Nucleus accumbens (tissue), 56 donors: ENCODE measurements at regions not wholly inside any gene's neighbourhood (a gene's known extent, or its start where the extent isn't known, plus 50 kb on each side); places are given as distances from the start of the nearest gene placed in this dataset.
"Not testable (repeated sequence)": the region's sequence is repeated elsewhere in the genome, so short reads cannot be mapped to it uniquely, and the experiment has no call there.

Experiments used
- DNase-seq, 56 donors: peaks; one replicate each; lab custom pipeline; 2025; lab: John Stamatoyannopoulos, UW

DNA sequence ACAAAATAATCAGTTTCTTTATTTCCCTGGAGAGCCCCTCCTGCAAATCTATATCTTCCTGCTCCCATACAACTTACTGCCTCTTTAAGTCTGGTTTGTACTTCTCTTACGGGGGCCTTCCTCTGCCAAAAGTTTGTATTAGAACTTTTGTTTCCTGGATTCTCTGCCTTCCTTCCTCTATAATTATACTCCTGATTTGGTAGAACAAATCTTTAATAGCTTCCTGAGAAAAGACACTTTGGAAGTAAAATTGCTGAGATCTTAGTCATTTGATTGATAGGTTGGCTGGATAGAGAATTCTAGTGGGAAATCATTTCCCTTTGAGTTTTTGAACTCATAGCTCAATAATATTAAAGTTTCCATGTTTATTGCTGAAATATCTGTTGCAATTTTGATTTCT lies 499.2 kb downstream of the RAB38 start:
- DNase-seq = no peak

DNA sequence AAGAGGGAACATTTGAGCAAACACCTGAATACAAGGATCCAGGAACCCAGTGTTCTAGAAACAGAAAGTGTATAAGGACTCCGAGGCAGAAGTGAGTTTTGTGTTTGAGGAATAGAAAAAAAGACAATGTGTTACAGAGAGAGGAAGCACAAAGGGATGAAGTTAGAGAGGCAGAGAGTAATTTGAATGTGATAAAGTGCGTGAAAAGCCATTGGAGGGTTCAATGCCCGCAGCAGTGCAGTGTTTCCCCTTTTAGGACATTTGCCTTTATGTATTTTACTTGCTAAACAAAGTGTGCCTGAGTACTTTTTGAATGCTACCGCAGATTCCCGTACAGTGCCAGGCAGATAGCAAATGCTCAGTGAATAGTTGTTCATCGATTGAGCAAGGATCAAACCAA lies 508.5 kb downstream of the RAB38 start:
- DNase-seq = no peak

DNA sequence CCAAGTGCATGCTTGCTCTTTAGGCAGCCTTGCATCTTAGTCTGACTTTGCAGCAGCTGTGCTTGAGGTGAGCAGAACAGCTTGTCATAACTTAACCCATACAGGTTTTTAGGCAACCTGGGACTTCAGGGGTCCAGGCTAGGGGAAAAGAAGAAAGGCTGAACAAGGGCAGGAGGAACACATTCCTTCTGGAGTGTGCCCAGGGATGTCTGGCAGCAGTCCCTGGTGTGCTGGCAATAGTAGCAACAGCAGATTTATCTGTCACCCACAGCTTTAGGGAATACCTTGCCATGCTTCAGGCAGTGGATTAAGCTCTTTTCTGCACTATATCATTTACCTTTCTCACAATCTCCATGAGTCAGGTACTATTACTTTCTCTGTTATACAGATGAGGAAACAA lies 513.0 kb downstream of the RAB38 start:
- DNase-seq = no peak

DNA sequence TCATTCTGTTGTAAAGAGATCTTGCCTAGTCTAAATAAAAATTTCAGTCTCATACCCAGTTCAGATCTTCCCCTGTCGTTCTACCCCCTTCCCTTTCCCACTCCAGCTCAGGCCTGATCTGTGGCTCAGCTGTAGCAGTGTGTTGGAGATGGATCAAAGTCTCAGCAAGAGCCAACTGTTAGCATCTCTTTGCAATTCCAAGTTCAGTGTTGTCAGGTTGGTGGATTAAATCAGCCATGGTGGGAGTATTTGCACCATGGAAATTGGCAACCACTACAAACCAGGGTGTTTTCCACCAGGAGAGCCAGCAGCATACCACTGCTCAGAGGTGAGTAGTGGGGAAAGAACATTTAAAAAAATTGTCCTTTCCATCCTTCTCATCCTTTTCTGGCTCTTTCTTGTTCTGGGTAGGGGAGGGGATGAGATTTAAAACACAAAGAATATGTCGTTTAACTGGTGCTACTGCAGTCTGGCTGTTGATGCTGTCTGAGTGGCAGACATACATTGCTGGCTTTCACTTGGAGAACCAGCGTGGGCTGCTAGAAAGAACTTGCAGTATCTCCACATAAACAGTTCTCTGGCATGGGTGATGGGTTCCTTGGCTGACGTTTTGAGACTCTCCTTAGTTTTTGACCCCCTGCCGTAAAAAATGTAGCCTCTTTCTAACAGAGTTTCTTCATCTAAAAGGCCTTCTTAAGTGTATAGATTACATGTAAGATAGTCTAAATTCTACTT lies 514.1 kb downstream of the RAB38 start:
- no peak for DNase-seq

DNA sequence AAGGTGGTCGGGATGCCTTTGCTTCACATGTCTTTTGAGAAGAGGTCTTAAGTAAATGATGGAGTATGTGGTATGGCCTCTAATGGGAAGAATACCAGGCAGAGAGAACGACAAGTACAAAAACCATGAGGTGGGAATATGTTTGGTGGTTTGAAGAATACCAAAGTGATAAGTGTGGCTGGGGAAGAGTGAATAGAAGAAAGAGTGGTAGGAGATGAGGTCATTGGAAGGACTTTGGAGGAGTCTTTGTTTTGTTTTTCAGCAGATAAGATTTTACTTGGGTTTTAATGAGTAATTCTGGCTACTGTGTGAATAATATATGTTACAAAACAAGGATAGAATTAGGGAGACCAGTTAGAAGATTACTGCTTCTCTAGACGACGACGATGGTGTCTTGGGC lies 515.4 kb downstream of the RAB38 start:
- no peak for DNase-seq

DNA sequence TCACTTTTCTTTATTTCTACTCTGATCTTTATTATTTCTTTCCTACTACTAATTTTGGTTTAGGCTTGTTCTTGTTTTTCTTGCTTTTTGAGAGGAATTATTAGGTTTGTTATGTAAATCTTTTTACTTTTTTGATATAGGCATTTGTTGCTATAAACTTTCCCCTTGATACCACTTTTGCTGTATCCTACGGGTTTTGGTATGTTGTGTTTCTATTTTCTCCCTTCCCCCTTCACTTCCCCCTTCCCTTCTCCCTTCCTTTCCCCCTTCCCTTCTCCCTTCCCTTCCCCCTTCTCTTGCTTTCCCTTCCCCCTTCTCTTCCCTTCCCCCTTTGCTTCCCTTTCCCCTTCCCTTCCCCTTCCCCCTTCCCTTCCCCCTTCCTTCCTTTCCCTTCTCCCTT lies 529.6 kb downstream of the RAB38 start:
- DNase-seq = no peak

DNA sequence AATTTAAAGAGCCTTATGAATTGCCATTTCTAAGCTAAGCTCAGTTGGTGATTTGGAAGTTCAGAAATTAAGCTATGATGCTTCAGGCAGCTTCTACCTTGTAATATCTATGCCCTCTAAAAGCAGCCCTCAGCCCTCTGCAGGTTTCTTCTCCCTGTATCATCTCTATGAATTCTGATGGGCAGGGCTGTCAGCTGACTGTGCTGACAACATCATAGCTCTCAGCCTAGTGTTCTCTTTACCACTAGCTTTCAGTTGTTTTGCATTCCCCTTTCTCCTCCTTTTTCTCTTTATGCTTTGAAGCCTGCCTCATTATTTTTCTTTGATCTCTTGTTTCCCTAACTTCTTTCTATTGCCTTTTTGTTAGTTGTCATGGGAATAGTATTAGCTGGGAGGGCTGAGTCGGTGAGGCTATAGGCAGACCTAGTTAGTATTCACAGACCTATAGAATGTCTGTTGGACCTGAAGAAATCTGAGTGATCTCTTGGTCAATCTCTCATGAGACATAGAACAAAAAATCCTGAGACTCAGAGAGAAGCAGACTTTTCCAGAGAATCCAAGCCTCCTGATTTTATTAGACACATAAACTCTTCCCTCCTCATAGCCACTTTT lies 535.4 kb downstream of the RAB38 start:
- DNase-seq = no peak

DNA sequence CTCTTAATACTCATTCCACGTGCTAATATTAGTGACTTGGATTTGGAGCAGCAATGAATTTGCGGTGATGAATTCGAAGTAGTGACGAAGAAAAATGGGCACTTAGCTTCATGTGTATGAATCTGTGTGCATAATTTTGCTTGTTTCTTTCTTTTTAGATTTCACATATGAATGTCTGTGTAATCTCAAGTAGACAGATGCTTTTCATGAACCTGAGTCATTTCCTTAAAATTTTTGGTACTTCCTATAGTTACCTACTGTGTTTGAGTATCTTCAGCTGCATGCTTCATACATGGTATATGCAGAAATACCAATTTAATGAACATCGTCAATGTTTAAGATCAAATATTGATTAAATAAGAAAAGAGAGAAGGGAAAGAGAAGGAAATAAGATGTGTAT lies 540.2 kb downstream of the RAB38 start:
- DNase-seq = no peak

DNA sequence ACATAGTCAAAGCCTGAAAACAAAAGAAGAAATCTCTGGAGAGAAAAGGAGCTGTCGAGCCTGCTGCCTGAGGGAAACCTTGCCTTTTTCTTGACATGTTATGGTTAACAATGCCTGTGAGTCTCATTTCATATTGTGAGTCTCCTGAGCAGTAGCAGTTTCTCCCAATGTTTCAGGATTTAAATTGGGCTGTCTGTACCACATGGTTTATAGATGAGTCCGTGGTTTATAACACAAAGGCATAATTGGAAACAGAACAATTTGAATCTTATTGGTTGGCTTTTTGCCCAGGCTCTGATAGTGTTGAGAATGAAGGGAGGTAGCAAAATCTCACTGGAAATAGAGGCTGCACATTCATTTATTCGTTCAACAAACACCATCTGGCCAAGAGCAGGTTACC lies 540.9 kb downstream of the RAB38 start:
- DNase-seq = no peak

DNA sequence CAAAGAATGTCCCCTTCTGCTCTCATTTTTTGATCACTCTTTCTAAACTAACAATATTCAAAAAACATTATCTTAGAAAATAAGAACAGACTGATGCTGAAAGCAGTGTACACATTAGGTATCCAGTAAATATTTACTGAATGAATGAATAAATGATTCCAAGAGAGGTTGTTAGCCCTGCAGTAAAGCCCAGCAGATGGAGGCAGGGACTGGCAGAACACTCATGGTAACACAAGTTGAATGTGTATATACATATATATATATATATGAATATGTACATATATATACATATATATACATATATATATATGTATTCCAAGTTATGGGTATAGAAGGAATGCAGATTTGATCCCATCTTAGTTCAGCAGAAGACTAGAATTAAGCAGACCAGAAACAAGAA lies 546.3 kb downstream of the RAB38 start:
- no peak for DNase-seq

DNA sequence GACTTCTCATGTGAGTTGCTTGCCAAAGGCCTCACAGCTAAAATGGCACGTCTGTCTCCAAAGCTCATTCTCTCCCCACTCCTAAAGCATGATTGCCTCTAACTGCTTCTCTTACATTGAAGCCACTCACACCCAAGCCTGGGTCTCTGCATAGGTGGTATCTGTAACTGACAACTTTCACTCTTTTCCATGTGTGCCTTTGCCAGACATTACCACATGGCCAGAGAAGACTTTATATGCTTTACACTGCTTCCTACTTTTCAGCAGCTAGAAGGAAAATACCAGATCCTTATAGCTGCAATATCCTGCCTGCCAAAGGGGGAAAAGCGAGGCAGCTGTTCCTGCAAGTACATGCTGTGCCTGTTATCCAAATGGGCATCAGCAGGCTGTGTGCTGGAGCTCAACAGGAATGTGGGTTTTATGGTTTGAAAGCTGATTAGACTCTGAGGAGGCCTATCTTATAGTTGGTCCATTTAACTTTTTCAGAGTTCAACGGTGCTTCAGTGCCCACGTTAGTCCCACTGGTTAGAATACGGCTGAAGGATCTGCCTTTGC lies 547.1 kb downstream of the RAB38 start:
- no peak for DNase-seq

DNA sequence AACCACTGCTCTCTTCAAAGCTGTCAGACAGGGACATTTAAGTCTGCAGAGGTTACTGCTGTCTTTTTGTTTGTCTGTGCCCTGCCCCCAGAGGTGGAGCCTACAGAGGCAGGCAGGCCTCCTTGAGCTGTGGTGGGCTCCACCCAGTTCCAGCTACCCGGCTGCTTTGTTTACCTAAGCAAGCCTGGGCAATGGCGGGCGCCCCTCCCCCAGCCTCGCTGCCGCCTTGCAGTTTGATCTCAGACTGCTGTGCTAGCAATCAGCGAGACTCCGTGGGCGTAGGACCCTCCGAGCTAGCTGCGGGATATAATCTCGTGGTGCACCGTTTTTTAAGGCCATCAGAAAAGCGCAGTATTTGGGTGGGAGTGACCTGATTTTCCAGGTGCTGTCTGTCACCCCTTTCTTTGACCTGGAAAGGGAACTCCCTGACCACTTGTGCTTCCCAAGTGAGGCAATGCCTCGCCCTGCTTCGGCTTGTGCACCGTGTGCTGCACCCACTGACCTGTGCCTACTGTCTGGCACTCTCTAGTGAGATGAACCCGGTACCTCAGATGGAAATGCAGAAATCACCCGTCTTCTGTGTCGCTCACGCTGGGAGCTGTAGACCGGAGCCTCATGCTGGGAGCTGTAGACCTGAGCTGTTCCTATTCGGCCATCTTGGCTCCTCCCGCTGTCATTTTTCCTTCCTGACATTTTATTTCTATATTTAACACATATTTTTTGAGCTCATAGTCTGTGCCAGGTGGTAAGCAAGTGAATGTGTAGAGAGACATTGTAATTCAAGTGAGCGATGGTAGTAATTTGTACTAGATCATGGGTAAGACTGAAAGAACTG lies 551.5 kb downstream of the RAB38 start:
- DNase-seq = not testable (repeated sequence)

DNA sequence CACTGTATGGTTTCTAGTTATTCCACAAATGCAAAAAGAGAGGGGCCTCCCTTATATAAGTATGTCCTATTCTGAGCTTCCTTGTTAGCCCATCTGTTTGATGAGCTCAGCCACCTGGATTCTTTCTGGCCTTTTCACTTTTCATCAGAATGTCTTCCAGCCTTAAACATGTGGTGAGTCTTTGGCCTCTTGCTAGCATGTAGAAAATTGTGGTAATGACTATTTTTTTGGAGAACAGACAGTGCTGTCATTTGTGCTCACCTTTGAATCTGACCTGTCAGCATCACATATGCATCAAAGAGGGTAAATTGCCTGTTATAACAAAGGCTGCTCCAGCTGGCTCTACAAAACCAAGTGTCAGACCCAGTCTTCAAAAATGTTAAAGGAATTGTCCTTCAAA lies 558.7 kb downstream of the RAB38 start:
- DNase-seq = no peak

DNA sequence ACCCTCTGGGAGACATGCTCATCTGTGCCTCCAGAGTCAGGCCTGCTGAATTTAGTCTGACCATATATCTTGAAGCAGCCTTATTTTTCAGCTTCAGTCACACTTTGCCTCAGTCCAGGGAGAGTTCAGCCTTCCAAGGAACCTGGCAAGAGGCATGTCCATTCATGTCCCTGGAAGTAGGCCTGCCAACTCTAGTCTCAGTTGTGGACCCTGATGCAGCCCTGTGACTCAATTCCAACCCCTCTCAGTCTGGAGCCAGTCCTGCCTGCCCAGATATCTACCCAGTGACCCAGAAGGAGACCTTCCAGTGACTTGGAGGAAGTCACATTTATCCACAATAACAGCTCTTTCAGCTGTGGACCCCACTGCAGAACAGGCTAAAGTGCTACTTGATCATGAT lies 566.6 kb downstream of the TMEM135 start:
- DNase-seq = no peak

DNA sequence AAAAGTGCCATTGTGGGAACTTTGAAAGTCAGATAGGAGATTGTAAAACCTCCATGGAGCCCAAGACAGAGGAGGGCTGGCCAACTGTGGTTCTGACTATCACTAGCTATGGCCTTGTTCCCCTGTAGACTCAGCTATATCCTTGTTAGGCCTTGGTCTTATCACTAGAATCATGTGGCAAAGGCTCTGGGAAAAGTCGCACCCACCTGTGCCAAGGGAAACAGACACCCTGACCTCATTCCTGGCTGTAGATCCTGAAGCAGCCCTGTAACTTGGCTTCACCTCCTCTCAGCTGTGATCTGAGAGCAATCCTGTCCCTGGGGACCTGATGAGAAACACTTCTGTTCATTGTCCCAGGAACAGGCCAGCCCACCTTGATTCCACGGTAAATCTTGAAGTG lies 566.2 kb downstream of the TMEM135 start:
- DNase-seq = no peak

DNA sequence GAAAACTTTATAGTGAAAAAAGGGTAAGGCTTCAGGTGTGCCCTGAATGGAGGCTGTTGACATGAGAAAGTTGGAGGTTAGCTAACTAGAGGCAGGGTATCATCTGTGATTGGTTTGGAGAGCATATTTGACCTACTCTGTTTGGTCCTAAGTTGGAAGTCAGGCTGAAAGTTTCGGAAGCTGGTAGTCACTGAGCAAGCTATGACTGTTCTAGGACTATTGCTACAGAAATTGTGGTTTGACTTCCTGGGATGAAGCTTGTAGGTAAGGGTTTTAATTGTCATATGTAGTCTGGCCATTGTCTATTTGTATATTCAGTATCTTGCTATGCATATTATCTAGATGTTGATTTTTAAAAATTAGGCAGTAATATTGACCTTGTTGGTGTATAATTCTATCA lies 565.0 kb downstream of the TMEM135 start:
- no peak for DNase-seq

DNA sequence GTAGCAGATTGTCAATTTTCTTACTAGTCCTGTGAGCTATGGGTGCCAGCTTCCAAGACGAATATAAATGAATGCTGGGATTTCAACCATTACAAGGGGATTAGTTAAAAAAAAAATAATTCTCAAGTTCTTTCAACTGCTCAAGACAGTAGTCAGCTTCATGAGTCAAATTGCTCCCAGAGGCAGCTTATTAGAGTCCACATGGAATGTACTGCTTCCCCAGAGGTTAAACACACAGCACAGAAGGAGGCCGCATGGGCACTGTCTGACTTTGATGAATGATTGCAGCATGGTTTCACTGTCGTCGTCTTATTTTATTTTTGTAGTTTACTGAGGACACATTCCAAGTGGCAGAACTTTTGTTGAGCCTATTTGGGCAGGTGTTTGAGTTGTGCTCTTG lies 563.2 kb downstream of the TMEM135 start:
- no peak for DNase-seq

DNA sequence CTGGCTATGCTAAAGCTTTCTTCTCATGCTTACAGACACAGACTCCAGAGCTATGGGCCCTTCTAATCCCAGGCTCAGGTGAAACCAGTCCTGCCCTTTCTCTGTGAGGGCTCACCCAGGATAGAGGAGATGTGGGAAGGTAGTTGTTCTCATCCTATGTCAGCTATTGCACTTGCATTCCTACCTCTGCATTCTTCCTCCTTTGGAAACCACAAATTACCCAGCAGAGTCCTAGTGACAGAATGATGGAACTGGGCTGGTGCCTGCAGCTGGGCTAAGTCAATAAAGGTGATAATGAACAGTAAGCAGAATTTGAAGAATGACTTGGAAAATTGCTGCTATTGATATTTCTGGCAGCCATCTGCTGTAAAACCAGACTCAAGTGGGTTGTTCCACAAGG lies 560.0 kb downstream of the TMEM135 start:
- DNase-seq = no peak

DNA sequence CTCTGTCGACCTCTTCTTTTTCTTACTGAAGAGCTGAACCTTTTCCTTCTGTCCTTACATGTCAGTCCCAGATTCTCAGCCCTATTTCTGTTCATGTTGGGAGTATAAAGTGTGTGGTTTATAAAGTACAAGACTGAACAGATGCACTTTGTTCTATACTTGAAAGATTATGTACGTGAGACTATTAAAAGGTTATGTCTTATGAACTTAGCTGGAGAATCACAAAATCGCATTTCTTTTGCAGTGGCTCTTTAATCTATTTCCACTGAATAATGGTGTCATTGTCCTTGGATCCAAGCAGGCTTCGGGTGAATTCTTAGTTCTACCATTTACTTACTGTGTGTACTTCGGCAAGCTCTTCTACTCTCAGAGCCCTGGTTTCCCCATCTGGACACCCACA lies 558.4 kb downstream of the TMEM135 start:
- no peak for DNase-seq

DNA sequence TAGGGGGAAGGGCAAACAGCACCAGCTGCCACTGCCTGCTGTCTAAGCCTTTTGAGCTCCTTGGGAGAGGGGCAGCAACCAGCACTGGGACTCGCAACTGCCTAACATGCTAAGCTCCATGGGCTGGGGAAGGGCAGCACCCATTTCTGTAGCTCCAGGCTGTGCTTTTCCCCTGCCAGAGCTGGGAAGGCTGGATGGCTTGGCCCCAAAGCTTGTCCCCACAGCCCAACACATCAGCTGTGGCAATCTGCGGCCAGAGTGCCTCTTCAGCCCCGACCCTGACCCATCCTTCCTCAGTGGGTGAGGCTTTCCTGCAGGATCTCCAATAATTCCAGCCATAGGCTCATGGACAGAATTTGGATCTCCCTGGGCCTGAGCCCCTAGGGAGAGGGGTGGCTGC lies 551.3 kb downstream of the TMEM135 start:
- no peak for DNase-seq

DNA sequence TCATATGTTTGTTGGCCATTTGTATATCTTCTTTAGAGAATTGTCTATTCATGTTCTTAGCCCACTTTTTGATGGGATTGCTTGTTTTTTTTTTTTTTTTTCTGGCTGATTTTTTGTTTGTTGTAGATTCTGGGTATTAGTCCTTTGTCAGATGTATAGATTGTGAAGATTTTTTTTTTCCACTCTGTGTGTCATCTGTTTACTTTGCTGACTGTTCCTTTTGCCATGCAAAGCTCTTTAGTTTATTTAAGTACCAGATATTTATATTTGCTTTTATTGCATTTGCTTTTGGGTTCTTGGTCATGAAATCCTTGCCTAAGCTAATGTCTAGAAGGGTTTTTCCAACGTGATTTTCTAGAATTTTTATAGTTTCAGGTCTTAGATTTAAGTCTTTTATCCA lies 547.9 kb downstream of the TMEM135 start:
- DNase-seq = not testable (repeated sequence)

DNA sequence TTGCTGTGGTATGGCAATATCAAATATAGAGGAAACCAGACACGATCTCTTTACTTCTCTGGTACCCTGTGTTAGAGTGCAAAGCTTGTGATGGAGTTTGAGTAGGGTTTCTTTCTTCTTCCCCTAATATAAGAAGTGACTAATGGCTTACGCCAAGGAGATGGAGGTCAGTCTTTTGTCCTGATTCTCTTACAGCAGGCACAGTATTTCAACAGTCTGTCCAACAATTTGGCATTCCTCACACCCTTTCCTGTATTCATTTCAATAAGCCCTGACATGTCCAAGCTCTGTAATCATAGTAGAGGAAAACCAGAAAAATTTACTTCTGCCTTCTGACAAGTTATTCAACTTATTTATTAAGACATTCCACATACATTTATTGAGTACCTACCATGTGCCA lies 546.2 kb downstream of the TMEM135 start:
- no peak for DNase-seq
